ENCODE measurements at regions not wholly inside any gene's neighbourhood (a gene's known extent, or its start where the extent isn't known, plus 50 kb on each side); places are given as distances from the start of the nearest gene placed in this dataset.

DNA sequence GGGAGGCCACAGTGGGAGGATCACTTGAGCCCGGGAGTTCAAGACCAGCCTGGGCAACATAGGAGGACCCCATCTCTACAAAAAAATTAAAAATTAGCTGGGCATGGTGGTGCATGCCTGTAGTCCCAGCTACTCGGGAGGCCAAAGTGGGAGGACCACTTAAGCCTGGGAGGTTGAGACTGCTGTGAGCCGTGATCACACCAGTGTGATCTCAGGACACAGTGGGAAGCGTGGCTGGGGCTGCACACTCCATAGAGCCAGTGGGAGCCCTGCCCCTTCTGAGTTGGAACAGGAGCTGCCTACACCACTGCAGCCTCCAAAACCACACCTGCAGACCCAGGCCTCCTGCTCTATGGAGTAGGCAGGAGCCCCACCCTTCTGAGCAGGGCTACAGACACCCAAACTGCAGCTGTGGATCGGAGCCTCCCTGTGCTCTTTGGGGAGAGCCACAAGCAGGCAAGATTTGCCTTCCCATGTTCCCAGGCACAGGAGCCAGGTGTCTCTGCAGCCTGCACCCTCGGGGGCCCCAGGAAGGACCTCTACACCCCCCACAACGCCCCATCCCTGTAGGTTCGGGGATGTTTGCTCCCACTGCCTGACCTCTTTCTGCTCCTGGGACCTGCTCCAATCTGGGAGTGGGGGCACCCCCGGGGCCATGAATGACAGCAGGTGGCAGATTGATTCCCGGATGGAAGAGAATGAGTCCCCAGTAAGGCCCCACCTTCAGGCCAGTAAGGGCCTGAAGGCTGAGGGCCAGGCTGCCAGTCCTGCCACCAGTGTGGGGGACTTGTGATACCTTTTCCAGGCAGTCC lies 245.4 kb downstream of the BUD13 start:
- 77 to 85% (median 84%) methylated on average over 10 of the region's 10 CpGs for WGBS, 3 donors
- H3K9me3 ChIP-seq, result peaks cover 5% of the 10 kb centered on the region
- no peak overlapping the region for H3K27ac ChIP-seq
- no peak for ATAC-seq
- no peaks in the 10 kb centered on the region for H3K36me3 ChIP-seq (ENCODE audit: insufficient read depth in 1 of 2, low read depth in 1 of 2)
- no peak overlapping the region for H3K4me3 ChIP-seq
- TF ChIP-seq, protein P1, sequence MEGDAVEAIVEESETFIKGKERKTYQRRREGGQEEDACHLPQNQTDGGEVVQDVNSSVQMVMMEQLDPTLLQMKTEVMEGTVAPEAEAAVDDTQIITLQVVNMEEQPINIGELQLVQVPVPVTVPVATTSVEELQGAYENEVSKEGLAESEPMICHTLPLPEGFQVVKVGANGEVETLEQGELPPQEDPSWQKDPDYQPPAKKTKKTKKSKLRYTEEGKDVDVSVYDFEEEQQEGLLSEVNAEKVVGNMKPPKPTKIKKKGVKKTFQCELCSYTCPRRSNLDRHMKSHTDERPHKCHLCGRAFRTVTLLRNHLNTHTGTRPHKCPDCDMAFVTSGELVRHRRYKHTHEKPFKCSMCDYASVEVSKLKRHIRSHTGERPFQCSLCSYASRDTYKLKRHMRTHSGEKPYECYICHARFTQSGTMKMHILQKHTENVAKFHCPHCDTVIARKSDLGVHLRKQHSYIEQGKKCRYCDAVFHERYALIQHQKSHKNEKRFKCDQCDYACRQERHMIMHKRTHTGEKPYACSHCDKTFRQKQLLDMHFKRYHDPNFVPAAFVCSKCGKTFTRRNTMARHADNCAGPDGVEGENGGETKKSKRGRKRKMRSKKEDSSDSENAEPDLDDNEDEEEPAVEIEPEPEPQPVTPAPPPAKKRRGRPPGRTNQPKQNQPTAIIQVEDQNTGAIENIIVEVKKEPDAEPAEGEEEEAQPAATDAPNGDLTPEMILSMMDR (IDR thresholded peaks at IDR 0.05), result no peak
- H3K27me3 ChIP-seq (ENCODE audit: insufficient read depth in 3 of 3, low read length in 2 of 3), result peaks cover 0 to 32% (median 4%) of the 10 kb centered on the region in 3 donors
- no peak for DNase-seq
- H3K4me1 ChIP-seq, result no peaks in the 10 kb centered on the region
- intact Hi-C loops (cut with DNase I), result no loop called here

DNA sequence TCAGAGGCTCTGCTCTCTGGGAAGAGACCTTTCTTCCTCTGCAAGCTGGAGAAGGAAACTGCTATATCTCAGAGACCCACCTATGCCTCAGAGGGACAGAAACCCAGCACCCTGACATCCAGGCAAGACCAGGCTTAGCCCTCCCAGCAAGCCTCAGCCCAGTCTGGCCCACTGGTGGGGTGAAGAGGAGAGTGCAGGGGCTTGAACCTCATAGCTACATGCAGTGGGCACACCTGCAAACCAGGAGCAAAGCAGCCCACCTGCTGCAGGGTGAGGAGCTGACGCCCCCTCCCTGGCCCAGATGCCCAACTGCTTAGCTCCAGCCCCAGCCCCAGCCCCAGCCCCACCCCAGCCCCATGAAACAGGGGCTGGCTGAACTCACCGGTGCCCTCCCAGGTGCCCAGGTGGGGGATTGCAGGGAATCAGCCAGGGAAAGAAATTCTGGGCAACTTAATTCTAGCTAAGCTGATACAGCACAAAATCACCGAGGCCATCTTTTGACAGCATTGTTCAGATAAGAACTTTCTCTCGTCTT lies 246.8 kb downstream of the BUD13 start:
- Histone ChIP-seq H3K9me3 (peaks cover 5% of the 10 kb centered on the region), H3K27me3 (ENCODE audit: insufficient read depth in 3 of 3, low read length in 2 of 3) (peaks cover 0 to 22% (median 4%) of the 10 kb centered on the region in 3 donors), H3K27ac (no peak overlapping the region), H3K4me1 (no peaks in the 10 kb centered on the region), H3K36me3 (ENCODE audit: insufficient read depth in 1 of 2, low read depth in 1 of 2) (no peaks in the 10 kb centered on the region), H3K4me3 (no peak overlapping the region)
- no peak for ATAC-seq
- TF ChIP-seq, protein P1 (IDR thresholded peaks at IDR 0.05), result no peak
- WGBS, 3 donors, result 61 to 74% (median 66%) methylated on average over 4 of the region's 4 CpGs
- intact Hi-C loops (cut with DNase I), result no loop called here
- DNase-seq, result no peak

DNA sequence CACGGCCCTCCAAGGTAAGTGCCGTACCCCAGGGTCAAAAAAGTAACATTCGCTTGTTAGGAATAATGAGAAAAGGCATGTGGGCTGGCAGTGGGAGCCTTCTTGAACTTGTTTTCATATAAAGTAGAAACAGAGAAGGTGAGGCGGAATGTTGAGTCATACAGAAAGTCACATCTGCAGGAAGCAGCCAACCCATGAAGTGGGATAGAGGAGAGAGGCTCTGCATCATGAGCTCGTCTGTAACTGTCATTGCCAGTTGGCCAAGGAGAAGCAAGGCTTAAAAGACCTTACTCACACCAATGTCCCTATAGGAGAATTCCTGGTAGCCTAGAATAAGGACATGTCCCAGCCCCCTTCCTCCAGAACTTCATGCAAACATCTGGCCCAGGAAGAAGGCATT lies 253.3 kb downstream of the BUD13 start:
- ATAC-seq (no peak), DNase-seq (no peak)
- TF ChIP-seq, protein P1 (IDR thresholded peaks at IDR 0.05), result no peak
- WGBS, 3 donors, result 80 to 84% (median 83%) methylated on average over 5 of the region's 5 CpGs
- Histone ChIP-seq H3K9me3 (no peaks in the 10 kb centered on the region), H3K27me3 (ENCODE audit: insufficient read depth in 3 of 3, low read length in 2 of 3) (peaks cover 0 to 4% (median 0%) of the 10 kb centered on the region in 3 donors), H3K4me1 (no peaks in the 10 kb centered on the region), H3K27ac (no peak overlapping the region), H3K4me3 (no peak overlapping the region), H3K36me3 (ENCODE audit: insufficient read depth in 1 of 2, low read depth in 1 of 2) (no peaks in the 10 kb centered on the region)
- intact Hi-C loops (cut with DNase I), result no loop called here

DNA sequence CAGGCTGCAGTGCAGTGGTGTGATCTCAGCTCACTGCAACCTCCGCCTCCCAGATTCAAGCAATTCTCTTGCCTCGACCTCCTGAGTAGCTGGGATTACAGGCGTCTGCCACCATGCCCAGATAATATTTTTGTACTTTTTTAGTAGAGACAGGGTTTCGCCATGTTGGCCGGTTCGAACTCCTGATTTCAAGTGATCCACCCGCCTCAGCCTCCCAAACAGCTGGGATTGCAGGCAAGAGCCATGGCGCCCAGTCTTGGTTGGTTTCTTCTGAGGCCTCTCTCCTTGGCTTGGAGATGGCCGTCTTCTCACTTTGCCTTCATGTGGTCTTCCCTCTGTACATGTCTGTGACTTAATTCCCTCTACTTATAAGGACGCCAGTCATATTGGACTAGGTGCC lies 254.6 kb downstream of the BUD13 start:
- H3K4me3 ChIP-seq, result no peak overlapping the region
- ATAC-seq, result no peak
- H3K36me3 ChIP-seq (ENCODE audit: insufficient read depth in 1 of 2, low read depth in 1 of 2), result no peaks in the 10 kb centered on the region
- intact Hi-C loops (cut with DNase I), result no loop called here
- H3K4me1 ChIP-seq, result no peaks in the 10 kb centered on the region
- H3K27ac ChIP-seq, result no peak overlapping the region
- WGBS, 3 donors, result 77 to 91% (median 83%) methylated on average over 10 of the region's 10 CpGs
- peaks cover 0 to 4% (median 0%) of the 10 kb centered on the region in 3 donors for H3K27me3 ChIP-seq (ENCODE audit: insufficient read depth in 3 of 3, low read length in 2 of 3)
- no peak for DNase-seq
- no peaks in the 10 kb centered on the region for H3K9me3 ChIP-seq
- TF ChIP-seq, protein P1 (IDR thresholded peaks at IDR 0.05), result no peak
